ENCODE measurements at regions not wholly inside any gene's neighbourhood (a gene's known extent, or its start where the extent isn't known, plus 50 kb on each side); places are given as distances from the start of the nearest gene placed in this dataset.

- no peaks in the 10 kb centered on the region for H3K27me3 ChIP-seq (ENCODE audit: insufficient read depth, poor library complexity, severe bottlenecking)
- H3K9me3 ChIP-seq (ENCODE audit: severe bottlenecking), result no peaks in the 10 kb centered on the region
- H3K27ac ChIP-seq (ENCODE audit: poor library complexity, severe bottlenecking), result no peak overlapping the region
- no peaks in the 10 kb centered on the region for H3K36me3 ChIP-seq (ENCODE audit: low read depth)
- H3K4me1 ChIP-seq (ENCODE audit: insufficient read depth, poor library complexity, severe bottlenecking), result no peaks in the 10 kb centered on the region
- no peak overlapping the region for H3K4me3 ChIP-seq (ENCODE audit: severe bottlenecking)
- DNase-seq (ENCODE audit: low spot score), result no peak
- no peak for ATAC-seq (ENCODE audit: low read depth)
- no peak for TF ChIP-seq CTCF (IDR thresholded peaks at IDR 0.05; ENCODE audit: poor library complexity, severe bottlenecking)
These were observed 227.2 kb upstream of the E2F8 start for GRCh38 chr11:19467904-19468303.

- TF ChIP-seq CTCF (IDR thresholded peaks at IDR 0.05; ENCODE audit: poor library complexity, severe bottlenecking), result no peak
- ATAC-seq (ENCODE audit: low read depth) (no peak), DNase-seq (ENCODE audit: low spot score) (no peak)
- Histone ChIP-seq H3K36me3 (ENCODE audit: low read depth) (no peaks in the 10 kb centered on the region), H3K27me3 (ENCODE audit: insufficient read depth, poor library complexity, severe bottlenecking) (no peaks in the 10 kb centered on the region), H3K27ac (ENCODE audit: poor library complexity, severe bottlenecking) (no peak overlapping the region), H3K4me1 (ENCODE audit: insufficient read depth, poor library complexity, severe bottlenecking) (no peaks in the 10 kb centered on the region), H3K4me3 (ENCODE audit: severe bottlenecking) (no peak overlapping the region), H3K9me3 (ENCODE audit: severe bottlenecking) (no peaks in the 10 kb centered on the region)
These were observed 225.6 kb upstream of the E2F8 start for GRCh38 chr11:19466314-19466713.

- no peaks in the 10 kb centered on the region for H3K9me3 ChIP-seq (ENCODE audit: severe bottlenecking)
- H3K27me3 ChIP-seq (ENCODE audit: insufficient read depth, poor library complexity, severe bottlenecking), result no peaks in the 10 kb centered on the region
- H3K36me3 ChIP-seq (ENCODE audit: low read depth), result no peaks in the 10 kb centered on the region
- H3K27ac ChIP-seq (ENCODE audit: poor library complexity, severe bottlenecking), result no peak overlapping the region
- no peak for TF ChIP-seq CTCF (IDR thresholded peaks at IDR 0.05; ENCODE audit: poor library complexity, severe bottlenecking)
- ATAC-seq (ENCODE audit: low read depth) (no peak), DNase-seq (ENCODE audit: low spot score) (no peak)
- no peaks in the 10 kb centered on the region for H3K4me1 ChIP-seq (ENCODE audit: insufficient read depth, poor library complexity, severe bottlenecking)
- H3K4me3 ChIP-seq (ENCODE audit: severe bottlenecking), result no peak overlapping the region
These were observed 223.2 kb upstream of the E2F8 start for GRCh38 chr11:19463976-19464375.

GRCh38 chr11:19460718-19461405, 220.1 kb upstream of the E2F8 start:
- Histone ChIP-seq H3K27me3 (ENCODE audit: insufficient read depth, poor library complexity, severe bottlenecking) (no peaks in the 10 kb centered on the region), H3K4me3 (ENCODE audit: severe bottlenecking) (no peak overlapping the region), H3K4me1 (ENCODE audit: insufficient read depth, poor library complexity, severe bottlenecking) (no peaks in the 10 kb centered on the region), H3K9me3 (ENCODE audit: severe bottlenecking) (no peaks in the 10 kb centered on the region), H3K27ac (ENCODE audit: poor library complexity, severe bottlenecking) (no peak overlapping the region), H3K36me3 (ENCODE audit: low read depth) (no peaks in the 10 kb centered on the region)
- no peak for ATAC-seq (ENCODE audit: low read depth)
- DNase-seq (ENCODE audit: low spot score), result no peak
- no peak for TF ChIP-seq CTCF (IDR thresholded peaks at IDR 0.05; ENCODE audit: poor library complexity, severe bottlenecking)

GRCh38 chr11:19459240-19459639, 218.5 kb upstream of the E2F8 start:
- no peak for TF ChIP-seq CTCF (IDR thresholded peaks at IDR 0.05; ENCODE audit: poor library complexity, severe bottlenecking)
- no peak overlapping the region for H3K4me3 ChIP-seq (ENCODE audit: severe bottlenecking)
- H3K27ac ChIP-seq (ENCODE audit: poor library complexity, severe bottlenecking), result no peak overlapping the region
- no peaks in the 10 kb centered on the region for H3K27me3 ChIP-seq (ENCODE audit: insufficient read depth, poor library complexity, severe bottlenecking)
- DNase-seq (ENCODE audit: low spot score) (no peak), ATAC-seq (ENCODE audit: low read depth) (no peak)
- H3K36me3 ChIP-seq (ENCODE audit: low read depth), result no peaks in the 10 kb centered on the region
- H3K9me3 ChIP-seq (ENCODE audit: severe bottlenecking), result no peaks in the 10 kb centered on the region
- H3K4me1 ChIP-seq (ENCODE audit: insufficient read depth, poor library complexity, severe bottlenecking), result peaks cover 1% of the 10 kb centered on the region

Measured in RWPE2 (cell line).